Activated T-cell treated with anti-CD3 and anti-CD28 coated beads, Interleukin-2, amount 50 U/mL, for 72 hours (primary cell): ENCODE measurements at regions not wholly inside any gene's neighbourhood (a gene's known extent, or its start where the extent isn't known, plus 50 kb on each side); places are given as distances from the start of the nearest gene placed in this dataset.
"Not testable (repeated sequence)": the region's sequence is repeated elsewhere in the genome, so short reads cannot be mapped to it uniquely, and the experiment has no call there.

Source experiments
- ATAC-seq, 2 donors: fragments of 150-1000 bp; cut with Tn5 transposase; replicated peaks in 1 of 2; 2 replicates each; pipeline ENCODE4 v1.10.0; 2021; ENCODE audit warnings: moderate library complexity in 2 of 2, mild to moderate bottlenecking in 1 of 2
- DNase-seq, 2 donors: peaks; one replicate each; pipeline ENCODE4 v3.0.0; 2021 to 2022; ENCODE audit warnings: mixed read lengths in 1 of 2
- H3K27ac Mint-ChIP-seq: one replicate; pipeline ENCODE4 v1.8.0; 2022; ENCODE audit warnings: mild to moderate bottlenecking, moderate library complexity, mixed read lengths
- H3K27me3 Mint-ChIP-seq: one replicate; pipeline ENCODE4 v1.8.0; 2022; ENCODE audit warnings: low read depth, mixed read lengths
- H3K36me3 Mint-ChIP-seq, 2 donors: one replicate each; pipeline ENCODE4 v1.8.0; 2022; ENCODE audit warnings: mixed read lengths in 2 of 2, mild to moderate bottlenecking in 1 of 2; ENCODE audit not compliant: insufficient read depth in 2 of 2
- H3K4me1 Mint-ChIP-seq: one replicate; pipeline ENCODE4 v1.8.0; 2022; ENCODE audit warnings: low read depth, mixed read lengths
- H3K4me3 Mint-ChIP-seq, 2 donors: one replicate each; pipeline ENCODE4 v1.8.0; 2022; ENCODE audit warnings: mild to moderate bottlenecking in 2 of 2, mixed read lengths in 2 of 2, moderate library complexity in 2 of 2
- H3K9me3 Mint-ChIP-seq, 2 donors: one replicate each; pipeline ENCODE4 v1.8.0; 2022; ENCODE audit warnings: mixed read lengths in 2 of 2

DNA sequence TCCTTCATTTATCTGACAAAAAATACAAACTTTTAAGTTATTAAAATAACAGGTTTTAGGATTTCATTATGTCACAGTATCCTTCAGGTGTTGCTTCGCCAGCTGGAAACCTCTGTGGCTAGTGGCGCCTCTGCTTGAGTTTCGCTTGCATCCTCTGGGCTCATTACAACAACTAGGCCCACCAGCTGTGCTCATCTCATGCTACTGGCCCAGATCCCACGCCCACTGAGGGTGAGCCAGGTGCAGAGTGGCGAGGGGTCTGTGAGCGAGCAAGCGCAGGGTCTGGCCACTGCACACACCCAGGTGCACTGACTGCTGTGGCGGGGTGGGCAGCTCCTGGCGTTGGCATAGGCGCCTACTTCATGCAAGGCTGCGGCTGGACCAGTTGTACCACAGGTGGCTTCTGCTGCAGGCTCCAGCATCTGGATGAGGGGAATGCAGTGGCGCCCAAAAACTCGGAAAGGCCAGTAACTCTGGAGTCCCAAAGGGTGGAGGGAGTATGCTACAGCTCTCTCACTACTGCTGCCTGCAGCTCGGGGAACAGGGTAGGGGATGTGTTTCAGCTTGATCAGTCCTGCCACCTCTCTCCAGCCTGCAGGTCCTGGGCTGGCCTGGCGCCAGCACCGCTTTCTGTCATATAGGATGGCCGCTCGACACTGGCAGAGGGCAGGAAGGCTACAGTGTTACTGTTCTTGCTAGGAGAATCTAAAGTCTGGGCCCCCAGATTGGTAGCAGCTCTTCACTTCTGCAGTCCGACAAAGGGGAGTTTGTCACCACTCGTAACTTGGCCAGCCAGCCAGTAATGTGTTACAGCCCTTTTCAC is 452.1 kb downstream of the TUSC1 start:
- Mint-ChIP-seq H3K4me3 (no peak overlapping the region), H3K27me3 (no peaks in the 10 kb centered on the region), H3K36me3 (no peaks in the 10 kb centered on the region), H3K4me1 (no peaks in the 10 kb centered on the region), H3K27ac (no peak overlapping the region), H3K9me3 (peaks cover 4 to 13% of the 10 kb centered on the region in 2 donors)
- DNase-seq (no peak), ATAC-seq (no peak)

DNA sequence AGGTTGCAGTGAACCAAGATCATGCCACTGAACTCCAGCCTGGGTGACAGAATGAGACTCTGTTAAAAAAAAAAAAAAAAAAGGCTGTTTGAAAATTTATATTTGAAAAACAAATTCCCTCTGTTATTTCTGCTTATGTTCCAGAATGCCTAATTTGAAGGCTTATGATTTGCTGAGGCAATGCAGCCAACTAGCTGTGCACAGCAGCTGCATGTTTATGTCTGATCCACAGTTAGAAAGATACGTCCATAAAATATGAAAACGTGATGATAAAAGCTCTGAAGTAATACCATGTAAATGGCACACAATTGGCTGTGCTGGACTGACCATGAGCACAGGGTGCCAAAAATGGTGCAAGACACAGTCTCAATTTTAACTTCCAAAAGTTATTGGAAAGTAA is 453.2 kb downstream of the TUSC1 start:
- DNase-seq: no peak
- ATAC-seq: no peak
- H3K4me1 Mint-ChIP-seq: no peaks in the 10 kb centered on the region
- no peak overlapping the region for H3K27ac Mint-ChIP-seq
- H3K9me3 Mint-ChIP-seq: peaks cover 4 to 7% of the 10 kb centered on the region in 2 donors
- no peaks in the 10 kb centered on the region for H3K27me3 Mint-ChIP-seq
- no peaks in the 10 kb centered on the region for H3K36me3 Mint-ChIP-seq
- H3K4me3 Mint-ChIP-seq: no peak overlapping the region

DNA sequence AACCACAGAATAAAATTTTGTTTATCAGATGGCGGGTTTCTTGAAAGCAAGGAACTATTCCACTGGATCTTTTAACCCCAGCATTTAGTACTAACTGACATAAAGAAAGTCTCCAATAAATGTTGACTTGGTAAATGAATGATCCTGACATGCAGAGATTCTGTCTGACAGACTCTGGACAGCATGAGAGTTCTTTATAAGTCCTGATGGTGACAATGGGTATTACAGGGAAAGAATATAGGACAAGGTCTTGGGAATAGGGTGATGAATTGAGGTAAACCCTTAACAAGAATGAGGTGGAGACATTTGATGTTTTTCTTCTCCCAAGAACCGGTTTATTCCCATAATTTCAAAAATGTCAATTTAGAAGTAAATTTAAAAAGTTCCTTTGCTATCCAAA is 453.9 kb downstream of the TUSC1 start:
- Mint-ChIP-seq H3K36me3 (no peaks in the 10 kb centered on the region), H3K27ac (no peak overlapping the region), H3K4me1 (no peaks in the 10 kb centered on the region), H3K9me3 (peaks cover 4 to 7% of the 10 kb centered on the region in 2 donors), H3K27me3 (no peaks in the 10 kb centered on the region), H3K4me3 (no peak overlapping the region)
- ATAC-seq (no peak), DNase-seq (no peak)

DNA sequence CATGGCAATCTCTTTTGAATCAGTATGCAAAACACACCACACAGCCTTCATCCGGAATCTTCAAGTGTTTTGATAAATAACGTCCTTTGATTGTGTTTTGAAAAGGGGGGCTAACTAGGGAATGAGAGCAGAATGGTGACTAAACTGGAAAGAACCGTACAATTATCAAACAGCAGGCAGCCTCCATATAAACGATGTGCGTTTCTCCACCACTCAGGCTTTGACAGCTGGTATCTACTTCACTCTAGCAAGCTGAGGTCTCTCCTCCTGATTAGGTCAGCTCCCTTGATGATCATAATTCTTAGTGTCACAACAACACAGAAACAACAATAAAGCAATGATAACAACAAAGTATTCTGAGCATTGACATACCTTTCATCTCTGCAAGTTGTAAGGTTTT is 465.9 kb downstream of the TUSC1 start:
- no peak overlapping the region for H3K27ac Mint-ChIP-seq
- no peak for DNase-seq
- H3K27me3 Mint-ChIP-seq: no peaks in the 10 kb centered on the region
- H3K4me3 Mint-ChIP-seq: no peak overlapping the region
- no peaks in the 10 kb centered on the region for H3K4me1 Mint-ChIP-seq
- no peaks in the 10 kb centered on the region for H3K36me3 Mint-ChIP-seq
- ATAC-seq: no peak
- peaks cover 1 to 11% of the 10 kb centered on the region in 2 donors for H3K9me3 Mint-ChIP-seq

DNA sequence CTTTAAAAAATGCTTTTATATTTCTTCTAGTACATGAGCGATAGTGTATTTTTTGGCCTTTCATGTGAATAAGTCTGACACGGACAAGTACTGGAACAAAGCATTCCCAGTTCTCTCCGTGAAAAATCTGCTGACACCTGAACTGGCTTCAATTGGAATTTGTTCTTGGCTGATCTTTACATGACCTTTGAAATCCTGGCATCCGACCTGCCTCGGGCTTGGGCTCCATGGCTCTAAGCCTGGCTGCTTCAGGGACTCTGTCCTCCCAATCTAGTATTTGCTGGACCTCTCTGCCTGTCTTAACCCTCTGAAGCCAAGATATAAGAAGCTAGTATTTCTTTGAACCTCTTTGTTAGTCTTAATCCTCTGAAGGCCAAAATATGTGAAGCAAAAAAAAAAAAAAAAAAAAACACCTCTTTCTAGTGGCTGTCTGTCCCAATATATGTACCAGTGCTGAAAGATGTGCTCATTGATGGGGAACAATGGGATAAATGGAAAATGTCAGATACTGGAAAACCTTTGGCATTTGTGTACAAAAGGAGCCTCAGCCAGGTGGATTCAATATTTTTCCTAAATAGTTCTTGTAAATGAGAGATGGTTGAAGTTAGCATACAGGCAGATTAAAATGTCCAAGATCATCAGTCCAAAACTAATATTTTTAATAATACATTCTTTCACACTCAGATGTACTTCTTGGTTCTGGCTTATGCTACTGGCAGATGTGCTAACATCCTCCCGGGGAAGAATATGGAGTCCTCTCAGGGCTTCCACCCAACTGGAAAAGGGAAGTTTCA is 470.6 kb downstream of the TUSC1 start:
- H3K9me3 Mint-ChIP-seq: peaks cover 14 to 15% of the 10 kb centered on the region in 2 donors
- ATAC-seq (no peak), DNase-seq (no peak)
- peaks cover 0 to 1% of the 10 kb centered on the region in 2 donors for H3K36me3 Mint-ChIP-seq
- H3K27me3 Mint-ChIP-seq: no peaks in the 10 kb centered on the region
- no peak overlapping the region for H3K4me3 Mint-ChIP-seq
- no peak overlapping the region for H3K27ac Mint-ChIP-seq
- H3K4me1 Mint-ChIP-seq: no peaks in the 10 kb centered on the region

DNA sequence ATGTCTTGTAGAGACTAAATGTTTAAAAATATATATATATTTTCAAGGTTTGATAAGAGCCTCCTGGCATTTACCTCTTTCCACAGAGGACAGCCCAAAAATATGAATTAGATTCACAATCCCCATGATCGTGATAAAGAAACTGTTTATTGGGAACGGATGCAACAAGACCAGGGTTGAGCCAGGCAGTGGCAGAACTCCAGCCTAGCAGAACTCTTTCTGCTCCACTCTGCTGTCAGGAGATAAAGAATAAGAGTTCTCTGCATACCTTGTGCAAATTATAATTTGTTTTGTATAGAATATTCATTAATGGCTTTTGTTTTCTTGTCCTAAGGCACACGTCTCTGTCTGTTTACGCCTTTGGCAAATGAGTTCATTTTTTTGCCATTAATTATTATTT is 472.2 kb downstream of the TUSC1 start:
- Mint-ChIP-seq H3K4me3 (no peak overlapping the region), H3K27ac (no peak overlapping the region), H3K9me3 (peaks cover 12 to 17% of the 10 kb centered on the region in 2 donors), H3K36me3 (peaks cover 0 to 1% of the 10 kb centered on the region in 2 donors), H3K27me3 (no peaks in the 10 kb centered on the region), H3K4me1 (no peaks in the 10 kb centered on the region)
- DNase-seq: no peak
- ATAC-seq: no peak

DNA sequence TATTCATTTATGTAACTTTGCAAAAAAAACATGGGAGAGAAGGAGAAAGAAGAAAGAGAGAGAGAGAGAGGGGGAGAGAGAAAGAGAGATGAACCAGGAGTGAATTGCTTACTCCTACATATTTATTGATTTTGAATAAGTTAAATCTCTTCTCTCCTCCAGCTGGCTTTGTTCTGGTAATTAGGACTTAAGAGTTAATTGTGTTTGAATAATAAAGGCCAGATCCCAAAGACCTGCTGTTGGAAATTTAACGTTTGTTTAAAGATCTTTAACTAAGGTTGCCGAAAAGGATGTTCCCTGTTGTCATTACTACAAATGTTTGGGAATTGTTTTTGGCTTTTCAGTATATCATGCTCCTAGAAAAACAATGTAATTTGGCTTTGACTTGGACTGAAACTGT is 473.0 kb downstream of the TUSC1 start:
- no peaks in the 10 kb centered on the region for H3K4me1 Mint-ChIP-seq
- peaks cover 14 to 21% of the 10 kb centered on the region in 2 donors for H3K9me3 Mint-ChIP-seq
- no peak for DNase-seq
- H3K4me3 Mint-ChIP-seq: no peak overlapping the region
- ATAC-seq: no peak
- H3K36me3 Mint-ChIP-seq: peaks cover 0 to 1% of the 10 kb centered on the region in 2 donors
- H3K27me3 Mint-ChIP-seq: no peaks in the 10 kb centered on the region
- H3K27ac Mint-ChIP-seq: no peak overlapping the region

DNA sequence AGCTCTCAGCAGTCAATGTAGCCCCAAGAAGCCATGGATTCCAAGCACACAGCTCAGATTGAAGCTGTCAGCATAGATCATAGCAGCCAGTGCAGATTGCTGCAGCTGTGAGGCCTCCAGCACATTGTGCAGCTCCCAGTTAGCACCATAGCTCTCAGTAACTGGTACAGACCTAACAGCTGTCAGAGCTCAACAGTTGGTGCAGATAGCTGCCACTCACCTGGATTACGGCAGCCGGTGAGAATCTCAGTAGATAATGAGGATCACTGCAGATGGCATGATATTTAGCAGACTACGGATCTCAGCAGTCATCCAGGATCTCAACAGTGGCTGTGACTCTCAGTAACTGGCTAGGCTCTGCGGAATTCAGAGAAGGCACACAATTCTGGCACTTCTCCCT is 500.4 kb downstream of the TUSC1 start:
- peaks cover 9 to 13% of the 10 kb centered on the region in 2 donors for H3K9me3 Mint-ChIP-seq

DNA sequence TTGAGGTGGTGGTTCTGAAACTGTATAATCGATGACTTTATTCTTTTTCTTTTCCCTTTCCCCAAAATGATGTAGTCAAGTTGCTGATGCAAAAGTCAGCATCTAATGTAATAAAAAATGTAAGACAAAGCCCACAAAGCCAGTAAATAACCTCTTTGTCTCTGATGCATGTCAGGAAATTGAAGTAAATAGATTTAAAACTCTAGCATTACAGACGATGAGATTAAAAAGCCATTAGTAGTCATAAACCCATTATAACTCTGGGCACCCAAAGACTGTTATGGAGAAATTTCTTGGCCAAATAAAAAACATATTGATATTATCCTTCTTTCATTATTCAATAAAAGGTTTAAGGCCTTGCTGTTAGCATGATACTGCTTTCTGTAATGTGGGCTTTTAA is 548.7 kb downstream of the TUSC1 start:
- H3K9me3 Mint-ChIP-seq: peaks cover 2 to 8% of the 10 kb centered on the region in 2 donors
- no peak for DNase-seq
- H3K4me3 Mint-ChIP-seq: no peak overlapping the region
- H3K27ac Mint-ChIP-seq: no peak overlapping the region
- no peaks in the 10 kb centered on the region for H3K4me1 Mint-ChIP-seq
- no peaks in the 10 kb centered on the region for H3K27me3 Mint-ChIP-seq
- peaks cover 0 to 2% of the 10 kb centered on the region in 2 donors for H3K36me3 Mint-ChIP-seq
- no peak for ATAC-seq

More for the DNA sequence above, 500.4 kb downstream of the TUSC1 start:
- Mint-ChIP-seq H3K4me1 (no peaks in the 10 kb centered on the region), H3K27ac (no peak overlapping the region), H3K27me3 (no peaks in the 10 kb centered on the region), H3K4me3 (no peak overlapping the region), H3K36me3 (peaks cover 2 to 7% of the 10 kb centered on the region in 2 donors)
- DNase-seq (no peak), ATAC-seq (no peak)

DNA sequence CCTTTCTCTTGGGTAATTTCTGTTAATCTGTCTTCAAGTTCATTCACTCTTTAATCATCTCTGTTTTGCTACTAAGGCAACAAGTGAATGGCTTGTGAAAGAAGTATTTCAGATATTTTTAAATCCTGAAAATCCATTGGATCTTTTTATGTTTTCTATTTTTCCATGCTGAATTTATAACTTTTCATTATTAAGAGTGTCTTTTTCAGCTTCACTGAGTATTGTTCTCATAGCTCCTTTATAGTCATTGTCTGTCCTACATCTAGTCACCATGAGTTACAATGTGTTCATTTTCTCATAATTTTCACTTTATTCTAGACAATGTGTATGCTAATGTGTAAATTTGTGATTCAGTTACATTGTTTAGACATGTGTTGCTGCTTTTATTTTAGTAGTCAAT is 556.4 kb downstream of the TUSC1 start:
- Mint-ChIP-seq H3K4me1 (no peaks in the 10 kb centered on the region), H3K9me3 (peaks cover 6 to 12% of the 10 kb centered on the region in 2 donors), H3K27me3 (no peaks in the 10 kb centered on the region), H3K36me3 (peaks cover 0 to 2% of the 10 kb centered on the region in 2 donors), H3K4me3 (no peak overlapping the region), H3K27ac (no peak overlapping the region)
- ATAC-seq (no peak), DNase-seq (no peak)

DNA sequence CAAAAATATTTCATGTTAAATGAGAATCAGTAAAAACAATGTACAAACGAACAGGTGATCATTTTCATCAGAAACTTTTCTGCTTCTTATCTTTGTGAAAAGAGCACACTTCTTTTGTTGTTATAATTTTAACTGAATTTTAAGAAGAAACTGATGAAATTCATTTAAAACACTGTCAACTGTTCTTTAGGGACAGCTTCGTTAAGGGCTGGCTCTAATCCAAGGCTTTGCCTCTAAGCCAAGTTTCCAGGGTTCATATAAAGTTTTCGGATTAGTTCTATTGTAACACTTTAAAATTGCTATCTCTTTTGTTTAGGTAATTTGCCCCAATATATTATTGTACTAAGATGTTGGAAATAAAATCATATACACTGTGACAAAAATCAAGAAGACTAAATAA is 559.2 kb downstream of the TUSC1 start:
- no peak overlapping the region for H3K4me3 Mint-ChIP-seq
- H3K9me3 Mint-ChIP-seq: peaks cover 5 to 12% of the 10 kb centered on the region in 2 donors
- no peak overlapping the region for H3K27ac Mint-ChIP-seq
- no peaks in the 10 kb centered on the region for H3K36me3 Mint-ChIP-seq
- H3K4me1 Mint-ChIP-seq: no peaks in the 10 kb centered on the region
- H3K27me3 Mint-ChIP-seq: no peaks in the 10 kb centered on the region
- DNase-seq (no peak), ATAC-seq (no peak)

DNA sequence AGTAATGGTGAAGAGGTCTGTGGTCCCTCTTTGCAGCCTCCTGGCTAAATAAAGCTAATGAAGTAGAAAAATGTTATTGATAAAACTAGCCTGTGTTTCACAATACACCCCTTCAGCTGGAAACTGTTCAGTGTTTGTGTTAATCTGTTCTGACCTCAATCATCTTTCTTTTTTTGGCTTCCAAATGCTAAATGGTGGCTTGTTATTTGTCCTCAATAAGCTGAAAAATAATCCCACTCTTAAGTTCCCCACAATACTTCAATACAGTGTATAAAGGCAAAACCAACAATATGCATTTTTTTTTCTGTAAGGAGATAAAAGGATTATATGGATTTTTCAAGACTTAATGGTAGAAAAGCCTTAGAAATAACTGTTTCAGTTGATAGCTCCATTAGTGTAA is 560.5 kb downstream of the TUSC1 start:
- Mint-ChIP-seq H3K36me3 (no peaks in the 10 kb centered on the region), H3K9me3 (peaks cover 3 to 6% of the 10 kb centered on the region in 2 donors), H3K27me3 (no peaks in the 10 kb centered on the region), H3K4me3 (no peak overlapping the region), H3K4me1 (no peaks in the 10 kb centered on the region), H3K27ac (no peak overlapping the region)
- ATAC-seq: no peak
- DNase-seq: no peak

DNA sequence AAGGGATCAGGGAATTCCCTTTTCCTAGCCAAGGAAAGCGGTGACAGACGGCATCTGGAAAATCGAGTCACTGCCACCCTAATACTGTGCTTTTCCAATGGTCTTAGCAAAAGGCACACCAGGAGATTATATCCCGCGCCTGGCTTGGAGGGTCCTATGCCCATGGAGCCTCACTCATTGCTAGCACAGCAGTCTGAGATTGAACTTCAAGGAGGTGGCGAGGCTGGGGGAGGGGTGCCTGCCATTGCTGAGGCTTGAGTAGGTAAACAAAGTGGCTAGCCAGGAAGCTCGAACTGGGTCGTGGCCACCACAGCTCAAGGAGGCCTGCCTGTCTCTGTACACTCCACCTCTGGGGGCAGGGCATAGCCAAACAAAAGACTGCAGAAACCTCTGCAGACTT is 556.5 kb upstream of the IZUMO3 start:
- not testable (repeated sequence) for DNase-seq, H3K27me3 Mint-ChIP-seq, H3K4me3 Mint-ChIP-seq, H3K4me1 Mint-ChIP-seq, H3K27ac Mint-ChIP-seq, ATAC-seq, H3K36me3 Mint-ChIP-seq
- H3K9me3 Mint-ChIP-seq: peaks cover 1 to 15% of the 10 kb centered on the region in 2 donors
